GM19035 (cell line): ENCODE measurements at regions not wholly inside any gene's neighbourhood (a gene's known extent, or its start where the extent isn't known, plus 50 kb on each side); places are given as distances from the start of the nearest gene placed in this dataset.

Source experiments
- ATAC-seq: cut with Tn5 transposase; IDR thresholded peaks from one replicate; pipeline ENCODE4 v1.9.1; 2021; ENCODE audit not compliant: unreplicated experiment

DNA sequence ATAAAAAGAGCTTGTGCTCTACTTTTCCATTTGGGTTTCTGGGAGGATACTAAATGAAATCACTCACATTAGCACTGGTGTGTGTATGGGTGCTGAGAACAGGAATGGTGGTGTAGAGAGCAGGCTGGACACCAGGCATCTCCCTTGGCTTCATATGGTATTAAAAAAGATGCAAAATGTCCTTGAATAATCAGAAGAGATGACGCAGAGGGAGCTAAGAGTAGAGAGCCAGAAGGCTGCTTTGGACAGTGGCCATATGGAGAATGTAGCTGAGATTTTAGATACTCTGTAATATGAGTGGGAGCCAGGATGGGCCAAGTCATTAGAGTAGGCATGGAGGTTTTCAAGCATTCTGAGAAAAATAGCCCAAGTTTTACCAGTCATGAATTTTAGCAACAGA is 112.3 kb upstream of the ZRANB2 start:
- ATAC-seq = no peak

DNA sequence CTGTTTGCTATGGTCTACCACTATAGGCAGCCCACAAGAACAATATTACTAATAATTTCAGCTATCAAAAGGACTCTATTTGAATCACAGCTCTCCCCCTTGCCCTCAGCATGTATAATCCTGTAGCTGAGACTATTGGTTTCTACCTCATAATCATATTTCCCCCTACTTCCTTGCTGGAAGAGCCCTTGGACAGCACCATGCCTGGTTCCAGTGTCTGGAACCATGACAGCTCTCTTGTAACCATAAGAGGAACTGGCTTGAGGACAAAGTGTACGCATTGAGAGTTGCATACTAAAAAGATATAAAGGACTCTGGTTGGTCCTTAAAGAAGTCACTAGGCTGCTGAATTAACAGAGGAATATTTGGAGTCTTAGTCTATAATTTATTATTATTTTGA is 110.7 kb upstream of the ZRANB2 start:
- no peak for ATAC-seq

DNA sequence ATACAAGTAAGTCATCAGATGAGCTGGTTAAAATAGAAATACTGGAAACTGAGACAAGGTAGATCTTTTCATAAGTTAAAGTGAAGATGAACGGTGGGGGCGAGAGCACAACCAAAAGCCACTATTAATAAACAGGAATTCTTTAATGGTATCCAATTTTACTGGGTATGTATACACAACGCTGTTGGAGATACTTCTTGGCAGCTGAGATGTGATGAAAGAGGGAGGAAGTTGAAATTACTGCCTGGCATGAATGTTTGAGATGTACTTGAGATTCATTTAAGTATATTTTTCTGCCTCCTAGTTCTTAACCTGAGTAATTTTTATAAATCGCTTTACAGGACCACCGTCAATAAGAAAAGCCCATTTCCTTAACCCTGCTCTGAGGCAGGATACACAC is 110.0 kb upstream of the ZRANB2 start:
- ATAC-seq = no peak

DNA sequence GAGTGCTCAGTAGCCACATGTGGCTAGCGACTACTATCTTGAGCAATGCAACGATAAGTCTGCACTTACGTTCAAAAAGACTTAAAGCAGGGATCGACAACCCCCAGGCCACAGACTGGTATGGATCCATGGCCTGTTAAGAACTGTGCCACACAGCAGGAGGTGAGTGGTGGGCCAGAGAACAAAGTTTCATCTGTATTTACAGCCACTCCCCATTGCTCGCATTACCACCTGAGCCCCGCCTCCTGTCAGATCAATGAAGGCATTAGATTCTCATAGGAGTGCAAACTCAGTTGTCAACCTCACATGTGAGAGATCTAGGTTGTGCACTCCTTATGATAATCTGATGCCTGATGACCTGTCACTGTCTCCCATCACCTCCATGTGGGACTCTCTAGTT is 103.6 kb upstream of the ZRANB2 start:
- ATAC-seq = no peak

DNA sequence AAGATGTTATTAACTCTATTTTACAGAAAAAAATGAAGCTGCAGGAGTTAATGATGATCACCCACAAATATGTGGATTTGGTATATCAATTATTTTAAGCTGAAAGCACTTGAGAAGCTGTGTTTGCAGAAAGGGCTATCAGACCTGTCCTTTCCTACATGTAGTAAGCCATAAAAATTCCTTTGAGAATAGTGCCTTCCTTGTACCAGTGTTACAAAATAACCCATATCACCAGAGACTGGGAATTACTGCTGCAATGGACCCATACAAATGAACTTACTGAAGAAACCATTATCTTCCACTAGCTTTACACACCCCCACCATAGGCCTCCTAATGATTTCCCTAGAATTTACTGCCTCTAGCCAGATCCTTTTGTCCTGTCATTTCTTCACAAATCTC is 99.2 kb upstream of the ZRANB2 start:
- ATAC-seq = no peak

DNA sequence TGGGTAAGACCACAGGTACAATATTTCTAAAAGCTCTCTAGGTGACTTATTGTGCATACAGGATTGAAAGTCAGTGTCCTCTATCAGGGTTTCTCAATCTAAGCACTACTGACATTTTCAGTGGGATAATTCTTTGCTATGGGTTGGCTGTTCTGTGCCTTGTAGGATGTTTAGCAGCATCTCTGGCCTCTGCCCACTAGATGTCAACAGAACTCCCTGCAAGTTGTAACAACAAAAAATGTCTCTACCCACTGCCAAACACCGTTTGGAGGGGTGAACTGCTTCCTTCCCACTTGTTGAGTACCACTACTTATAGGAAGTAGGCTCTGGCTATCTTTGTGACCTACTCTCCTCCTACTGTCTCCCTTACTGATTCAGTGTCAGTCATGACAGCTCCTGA is 90.1 kb upstream of the ZRANB2 start:
- ATAC-seq = no peak

DNA sequence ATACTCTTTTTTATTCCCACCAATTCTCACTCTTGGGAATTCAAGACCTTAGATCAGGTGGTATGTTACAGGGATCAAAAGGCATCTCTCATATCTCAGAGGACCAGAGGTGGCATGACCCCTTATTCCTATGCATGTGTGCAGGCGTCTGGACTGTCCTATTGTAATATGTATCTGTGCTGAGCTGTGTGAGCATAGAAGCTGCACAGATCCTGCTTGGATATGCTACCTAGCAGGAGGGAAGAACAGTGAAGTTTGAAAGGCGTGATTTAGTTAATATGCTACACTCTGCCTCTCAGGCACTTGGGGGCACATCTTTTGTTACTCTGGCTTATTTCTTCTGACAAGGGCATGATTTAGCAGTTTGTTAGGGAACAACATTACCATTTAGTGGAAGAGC is 86.7 kb upstream of the ZRANB2 start:
- no peak for ATAC-seq

DNA sequence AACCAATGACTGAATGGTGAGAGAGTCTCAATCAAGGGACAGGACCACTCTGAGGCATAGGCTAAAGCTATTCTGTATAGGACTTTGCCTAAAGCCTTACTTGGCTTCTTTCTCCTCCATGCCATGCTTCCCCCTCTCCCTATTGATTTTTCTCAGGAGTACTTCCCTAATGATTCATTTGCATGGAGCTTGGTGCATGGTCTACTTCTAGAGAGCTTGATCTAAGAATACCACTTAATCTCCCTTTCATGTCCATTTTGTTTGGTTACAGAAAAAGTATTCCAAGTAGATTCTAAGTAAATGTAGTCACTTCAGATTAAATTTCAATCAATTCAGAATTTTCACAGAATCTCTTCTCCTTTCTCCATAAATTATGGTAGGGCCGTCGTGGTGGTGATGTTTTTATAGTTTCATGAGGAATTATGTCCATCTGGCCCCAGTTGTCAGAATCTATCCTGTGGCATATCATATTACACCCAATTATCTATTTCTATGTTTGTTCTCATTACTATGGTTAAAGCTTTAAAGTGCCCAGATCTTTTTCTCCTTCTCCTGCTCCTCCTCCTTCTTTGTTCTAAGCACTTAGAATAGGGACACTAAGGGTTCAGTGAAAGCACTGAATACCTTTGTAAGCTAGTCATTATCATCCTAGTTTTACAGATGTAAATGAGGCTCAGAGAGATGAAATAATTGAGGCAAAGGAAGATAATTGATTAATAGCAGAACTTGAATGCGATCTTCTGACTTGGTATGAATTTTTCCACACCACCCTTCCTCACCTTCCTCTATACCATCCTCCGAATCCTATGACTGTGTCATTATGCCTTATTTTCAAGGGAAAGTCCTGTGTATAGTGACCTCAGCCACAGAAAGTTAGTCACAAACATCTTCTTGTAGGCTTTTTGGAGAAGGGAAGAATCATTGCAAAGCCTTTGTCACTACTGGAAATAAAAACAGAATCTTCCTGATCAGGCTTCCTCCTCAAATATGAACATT is 85.6 kb upstream of the ZRANB2 start:
- no peak for ATAC-seq

DNA sequence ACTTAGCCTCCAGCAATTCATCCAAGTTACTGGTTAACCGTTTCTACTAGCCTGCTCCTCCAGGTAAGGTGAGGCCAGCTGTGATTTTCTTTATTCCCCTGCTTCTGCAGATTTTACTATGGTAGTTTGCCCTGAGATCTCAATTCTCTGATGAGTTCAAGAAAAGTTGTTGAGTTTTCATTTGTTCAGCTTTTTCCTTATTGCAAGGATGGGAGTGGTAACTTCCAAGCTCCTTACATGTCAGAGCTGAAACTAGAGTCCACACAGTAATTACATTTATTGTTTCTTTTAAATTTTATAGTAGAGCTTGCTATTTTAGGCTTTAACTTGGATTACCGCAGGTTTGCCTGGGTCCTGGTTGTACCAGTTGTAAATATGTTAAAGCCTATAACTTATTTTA is 76.9 kb upstream of the ZRANB2 start:
- ATAC-seq = no peak

DNA sequence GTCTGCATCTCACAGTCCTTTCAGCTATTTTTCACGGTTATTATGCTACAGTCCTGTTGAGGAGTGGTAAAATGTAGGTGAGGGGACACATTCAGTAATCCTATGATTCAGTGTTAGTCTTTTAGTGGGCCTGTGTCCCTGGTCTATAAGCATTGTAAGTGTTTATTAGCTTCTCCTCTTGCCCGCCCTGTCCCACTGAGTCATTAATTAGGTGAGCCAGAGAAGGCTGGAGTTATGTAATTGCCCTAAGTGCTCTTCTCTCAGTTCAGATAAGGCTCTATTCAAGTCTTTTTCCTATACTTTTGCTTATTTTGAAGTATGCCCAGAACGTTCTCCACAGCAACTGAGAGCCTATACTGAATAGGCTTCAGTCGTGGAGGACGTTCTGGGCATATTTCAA is 76.3 kb upstream of the ZRANB2 start:
- no peak for ATAC-seq

DNA sequence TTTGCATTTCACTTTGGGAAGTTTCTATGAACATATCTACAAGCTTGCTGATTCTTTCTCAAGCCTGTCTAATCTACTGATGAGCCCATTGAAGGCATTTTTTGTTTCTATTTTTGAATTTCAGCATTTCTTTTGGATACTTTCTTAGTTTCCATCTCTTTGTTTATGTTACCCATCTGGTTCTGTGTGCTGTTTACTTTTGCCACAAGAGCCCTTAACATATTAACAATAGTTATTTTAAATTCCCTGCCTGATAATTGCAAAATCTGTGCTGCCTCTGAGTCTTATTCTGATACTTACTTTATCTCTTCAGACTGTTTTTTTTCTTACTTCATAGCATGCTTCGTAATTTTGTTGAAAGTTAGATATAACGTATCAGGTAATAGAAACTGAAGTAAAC is 75.8 kb upstream of the ZRANB2 start:
- ATAC-seq = no peak

DNA sequence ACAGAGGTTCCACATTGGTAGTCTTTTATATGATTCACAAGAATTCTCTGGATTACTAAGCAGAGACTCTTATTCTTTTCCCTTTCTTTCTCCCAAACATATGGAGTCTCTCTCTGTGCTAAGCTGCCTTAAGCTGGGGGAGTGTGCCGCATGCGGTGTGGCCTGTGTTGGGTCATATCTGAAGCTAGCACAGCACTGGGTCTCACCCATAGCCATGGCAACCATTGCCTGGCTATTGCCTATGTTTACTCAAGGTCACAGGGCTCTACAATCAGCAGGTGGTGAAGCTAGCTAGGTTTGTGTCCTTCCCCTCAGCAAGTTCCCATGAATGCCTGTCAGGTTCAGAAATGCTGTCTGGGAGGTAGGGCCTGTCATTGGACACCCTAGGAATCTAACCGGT is 73.6 kb upstream of the ZRANB2 start:
- no peak for ATAC-seq

DNA sequence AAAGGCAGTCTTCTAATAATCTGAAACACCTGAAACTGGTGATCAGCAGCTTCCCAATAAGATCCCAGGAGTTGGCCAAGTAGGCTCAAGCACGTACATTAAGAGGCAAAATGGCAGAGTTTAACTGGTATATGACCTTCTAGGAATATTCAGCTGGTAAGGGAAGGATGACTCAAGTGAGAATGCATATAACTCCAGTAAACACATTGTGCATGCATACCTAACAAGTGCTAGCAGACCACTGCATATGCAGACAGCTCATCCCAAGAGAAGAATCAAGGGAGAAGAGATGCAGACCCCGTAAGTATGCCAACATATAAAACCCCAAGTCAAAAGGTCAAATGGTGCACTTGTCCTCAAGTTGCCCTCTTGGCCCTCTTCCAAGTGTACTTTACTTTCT is 73.0 kb upstream of the ZRANB2 start:
- ATAC-seq = no peak

DNA sequence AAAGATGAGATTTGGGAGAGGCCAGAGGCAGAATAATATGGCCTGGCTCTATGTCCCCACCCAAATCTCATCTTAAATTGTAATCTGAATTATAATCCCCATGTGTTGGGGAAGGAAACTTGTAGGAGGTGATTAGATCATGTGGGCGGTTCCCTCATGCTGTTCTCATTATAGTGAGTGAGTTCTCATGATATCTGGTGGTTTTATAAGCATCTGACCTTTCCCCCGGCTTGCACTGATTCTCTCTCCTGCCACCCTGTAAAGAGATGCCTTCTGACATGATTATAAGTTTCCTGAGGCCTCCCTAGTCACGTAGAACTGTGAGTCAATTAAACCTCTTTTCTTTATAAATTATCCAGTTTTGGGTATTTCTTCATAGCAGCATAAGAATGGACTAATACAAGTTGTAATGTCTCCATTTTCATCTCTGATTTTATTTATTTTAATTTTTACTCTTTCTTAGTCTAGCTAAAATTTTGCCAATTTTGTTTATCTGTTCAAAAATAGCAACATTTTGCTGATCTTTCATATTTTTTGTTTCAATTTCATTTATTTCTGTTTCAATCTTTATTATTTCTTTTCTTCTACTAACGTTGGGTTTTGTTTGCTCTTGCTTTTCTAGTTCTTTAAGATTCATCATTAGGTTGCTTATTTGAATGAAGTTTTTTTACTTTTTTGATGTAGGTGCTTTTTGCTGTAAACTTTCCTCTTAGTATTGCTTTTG is 67.0 kb upstream of the ZRANB2 start:
- no peak for ATAC-seq

DNA sequence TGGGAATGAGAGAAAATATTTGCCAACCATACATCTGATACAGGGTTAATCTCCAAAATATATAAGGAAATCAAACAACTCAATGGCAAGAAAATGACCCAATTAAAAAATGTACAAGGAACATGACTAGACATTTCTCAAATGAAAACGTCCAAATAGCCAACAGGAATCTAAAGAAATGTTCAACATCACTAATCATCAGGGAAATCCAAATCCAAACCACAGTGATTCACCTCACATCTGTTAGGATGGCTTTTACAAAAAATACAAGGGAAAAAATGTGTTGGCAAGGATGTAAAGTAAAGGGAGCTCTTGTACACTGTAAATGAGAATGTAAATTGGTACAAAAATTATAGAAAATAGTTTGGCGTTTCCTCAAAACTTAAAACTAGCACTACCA is 54.7 kb upstream of the ZRANB2 start:
- ATAC-seq = no peak
